DOHH2 (cell line): ENCODE measurements at regions not wholly inside any gene's neighbourhood (a gene's known extent, or its start where the extent isn't known, plus 50 kb on each side); places are given as distances from the start of the nearest gene placed in this dataset.

ENCODE experiments used
- EZH2phosphoT487 ChIP-seq: fragments of 200-600 bp; sonication (generic); IDR thresholded peaks from 2 replicates; pipeline ENCODE4 v1.6.1; 2017; ENCODE audit warnings: borderline replicate concordance, mild to moderate bottlenecking, antibody characterized with exemption, low read length, moderate library complexity, mixed read lengths
- TF ChIP-seq, protein P1 (sequence below): fragments of 200-600 bp; sonication (generic); IDR thresholded peaks from one replicate; pipeline ENCODE4 v1.5.1; 2014; ENCODE audit warnings: antibody characterized with exemption, mild to moderate bottlenecking, low read depth, low read length; ENCODE audit not compliant: poor library complexity, severe bottlenecking

DNA sequence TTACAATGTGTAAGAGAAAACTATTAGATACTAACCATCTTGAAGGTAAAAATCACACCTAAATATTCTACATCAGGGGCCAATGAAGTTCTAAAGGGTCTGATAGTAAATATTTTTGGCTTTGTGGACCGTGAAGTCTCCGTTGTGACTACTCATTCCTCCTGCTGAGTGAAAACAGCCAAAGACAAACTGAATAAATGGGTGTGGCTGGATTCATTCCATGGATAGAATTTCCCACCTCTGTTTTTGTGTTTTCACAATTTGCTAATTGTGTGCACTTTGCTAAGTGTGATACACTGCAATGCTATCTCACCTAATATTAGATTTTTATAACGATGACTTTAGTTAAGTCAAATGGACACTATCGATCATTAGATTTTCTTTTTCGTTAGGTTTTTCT is 1474.0 kb downstream of the PLA2G4A start:
- TF ChIP-seq, protein P1, sequence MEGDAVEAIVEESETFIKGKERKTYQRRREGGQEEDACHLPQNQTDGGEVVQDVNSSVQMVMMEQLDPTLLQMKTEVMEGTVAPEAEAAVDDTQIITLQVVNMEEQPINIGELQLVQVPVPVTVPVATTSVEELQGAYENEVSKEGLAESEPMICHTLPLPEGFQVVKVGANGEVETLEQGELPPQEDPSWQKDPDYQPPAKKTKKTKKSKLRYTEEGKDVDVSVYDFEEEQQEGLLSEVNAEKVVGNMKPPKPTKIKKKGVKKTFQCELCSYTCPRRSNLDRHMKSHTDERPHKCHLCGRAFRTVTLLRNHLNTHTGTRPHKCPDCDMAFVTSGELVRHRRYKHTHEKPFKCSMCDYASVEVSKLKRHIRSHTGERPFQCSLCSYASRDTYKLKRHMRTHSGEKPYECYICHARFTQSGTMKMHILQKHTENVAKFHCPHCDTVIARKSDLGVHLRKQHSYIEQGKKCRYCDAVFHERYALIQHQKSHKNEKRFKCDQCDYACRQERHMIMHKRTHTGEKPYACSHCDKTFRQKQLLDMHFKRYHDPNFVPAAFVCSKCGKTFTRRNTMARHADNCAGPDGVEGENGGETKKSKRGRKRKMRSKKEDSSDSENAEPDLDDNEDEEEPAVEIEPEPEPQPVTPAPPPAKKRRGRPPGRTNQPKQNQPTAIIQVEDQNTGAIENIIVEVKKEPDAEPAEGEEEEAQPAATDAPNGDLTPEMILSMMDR = no peak
- no peak for TF ChIP-seq EZH2phosphoT487
